SH-SY5Y (cell line): ENCODE measurements at regions not wholly inside any gene's neighbourhood (a gene's known extent, or its start where the extent isn't known, plus 50 kb on each side); places are given as distances from the start of the nearest gene placed in this dataset.

Source experiments
- GATA2 ChIP-seq: IDR thresholded peaks from 2 replicates; pipeline ENCODE4 v1.6.1; 2011; ENCODE audit warnings: mild to moderate bottlenecking, low read depth, low read length
- GATA3 ChIP-seq: IDR thresholded peaks from 2 replicates; pipeline ENCODE4 v1.6.1; 2011; ENCODE audit warnings: low read depth, mild to moderate bottlenecking, low read length, moderate library complexity

DNA sequence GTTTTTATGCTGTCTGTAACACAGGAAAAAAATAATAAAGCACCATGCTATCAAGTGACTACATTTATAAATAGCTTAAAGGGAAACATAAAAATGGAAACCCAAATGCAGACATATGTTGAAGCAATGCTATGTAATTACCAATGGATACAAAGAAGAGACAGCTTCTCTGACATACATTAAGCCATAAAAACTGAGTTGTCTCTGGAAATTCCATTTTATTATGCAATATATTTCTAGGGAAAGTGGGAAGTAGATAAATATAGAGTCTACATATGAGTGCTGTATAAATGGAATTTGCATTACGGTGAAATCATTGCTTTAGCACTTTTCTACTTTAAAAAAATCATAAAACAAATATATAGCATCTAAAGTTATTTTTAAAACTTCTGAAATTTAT, 135.2 kb upstream of the COL11A1 start:
- TF ChIP-seq GATA2 (no peak), GATA3 (no peak)
